SK-N-SH (cell line): ENCODE measurements at regions not wholly inside any gene's neighbourhood (a gene's known extent, or its start where the extent isn't known, plus 50 kb on each side); places are given as distances from the start of the nearest gene placed in this dataset.

Experiments
- CTCF ChIA-PET: fragments of 300-600, 350-600 bp; formaldehyde crosslinking; extraction: SDS; loops from one replicate; lab custom pipeline; 2021; lab: Yijun Ruan, JAX
- POLR2A ChIA-PET: fragments of 350-600 bp; sonication (Branson Sonifier 250); formaldehyde crosslinking; extraction: SDS; loops from one replicate; lab custom pipeline; 2020; ENCODE audit warnings: antibody characterized with exemption, inconsistent platforms; lab: Yijun Ruan, JAX
- DNase-seq: peaks from one replicate; pipeline ENCODE4 v3.0.0; 2012
- H2AFZ ChIP-seq: fragments of 200-600 bp; sonication (generic); 2 replicates; pipeline ENCODE4 v1.8.1; 2016; ENCODE audit warnings: antibody characterized with exemption, mild to moderate bottlenecking, low read depth
- H3F3A ChIP-seq: fragments of 200-600 bp; sonication (generic); replicated peaks from 2 replicates; pipeline ENCODE3; 2016; ENCODE audit warnings: antibody characterized with exemption, mild to moderate bottlenecking; ENCODE audit not compliant: insufficient read depth
- H3K27ac ChIP-seq, 2 experiments: fragments of 200-500 bp in 1 of 2; fragments of 200-600 bp in 1 of 2; sonication (Bioruptor generic) in 1 of 2; sonication (generic), shearing (Covaris generic) in 1 of 2; 2 replicates each; pipeline versions ENCODE4 v1.5.1 to v1.6.1; 2014 to 2016; ENCODE audit warnings: low read depth in 2 of 2, inconsistent platforms in 1 of 2, low read length in 1 of 2, mild to moderate bottlenecking in 1 of 2, mixed read lengths in 1 of 2
- H3K27me3 ChIP-seq: fragments of 200-600 bp; sonication (generic), shearing (Covaris generic); 2 replicates; pipeline ENCODE4 v1.6.1; 2016; ENCODE audit warnings: mixed run types; ENCODE audit not compliant: insufficient read depth
- H3K36me3 ChIP-seq, 2 experiments: fragments of 200-500 bp in 1 of 2; fragments of 200-600 bp in 1 of 2; sonication (Bioruptor generic) in 1 of 2; sonication (generic) in 1 of 2; replicated peaks in 1 of 2; 2 replicates each; pipeline versions ENCODE3 to v1.5.1; 2014 to 2016; ENCODE audit warnings: low read length in 1 of 2, mild to moderate bottlenecking in 1 of 2; ENCODE audit not compliant: insufficient read depth in 2 of 2, control insufficient read depth in 1 of 2
- H3K4me1 ChIP-seq, 2 experiments: fragments of 200-500 bp in 1 of 2; fragments of 200-600 bp in 1 of 2; sonication (Bioruptor generic) in 1 of 2; sonication (generic), shearing (Covaris generic) in 1 of 2; 2 replicates each; pipeline versions ENCODE4 v1.5.1 to v1.6.1; 2014 to 2016; ENCODE audit warnings: low read depth in 1 of 2, low read length in 1 of 2, mixed run types in 1 of 2; ENCODE audit not compliant: insufficient read depth in 2 of 2, control insufficient read depth in 1 of 2
- H3K4me2 ChIP-seq: fragments of 200-600 bp; sonication (generic), shearing (Covaris generic); 2 replicates; pipeline ENCODE4 v1.6.1; 2017; ENCODE audit warnings: mixed run types
- H3K4me3 ChIP-seq, 2 experiments: fragments of 200-500 bp in 1 of 2; fragments of 200-600 bp in 1 of 2; sonication (Bioruptor generic) in 1 of 2; sonication (generic), shearing (Covaris generic) in 1 of 2; 2 replicates each; pipeline versions ENCODE4 v1.5.1 to v1.8.1; 2014 to 2016; ENCODE audit warnings: low read depth in 2 of 2, inconsistent platforms in 1 of 2, low read length in 1 of 2, mild to moderate bottlenecking in 1 of 2, mixed read lengths in 1 of 2, moderate library complexity in 1 of 2
- H3K79me2 ChIP-seq: fragments of 200-600 bp; sonication (generic); 2 replicates; pipeline ENCODE4 v1.8.1; 2017; ENCODE audit warnings: mild to moderate bottlenecking; ENCODE audit not compliant: insufficient read depth
- H3K9ac ChIP-seq: fragments of 200-600 bp; sonication (generic); 2 replicates; pipeline ENCODE4 v1.6.1; 2017; ENCODE audit warnings: mixed run types
- H3K9me2 ChIP-seq: fragments of 200-600 bp; sonication (generic); 2 replicates; pipeline ENCODE4 v1.6.1; 2017; ENCODE audit warnings: mixed run types
- H3K9me3 ChIP-seq: fragments of 200-600 bp; sonication (generic); 2 replicates; pipeline ENCODE4 v1.6.1; 2017; ENCODE audit warnings: mixed run types, mild to moderate bottlenecking, moderate library complexity
- H4K20me1 ChIP-seq: fragments of 200-600 bp; sonication (generic); 2 replicates; pipeline ENCODE4 v1.6.1; 2017; ENCODE audit warnings: mild to moderate bottlenecking, mixed run types; ENCODE audit not compliant: insufficient read depth
- CTCF ChIP-seq: fragments of 200-600 bp; sonication (generic); IDR thresholded peaks from 2 replicates; pipeline ENCODE4 v1.6.1; 2017; ENCODE audit warnings: antibody characterized with exemption, mild to moderate bottlenecking, moderate library complexity
- ELF1 ChIP-seq: IDR thresholded peaks from 2 replicates; pipeline ENCODE4 v1.4.0; 2012
- EP300 ChIP-seq, 2 experiments: IDR thresholded peaks; 2 replicates each; pipeline versions ENCODE4 v1.4.0 to v1.6.1; 2012; ENCODE audit warnings: borderline replicate concordance in 1 of 2, low read depth in 1 of 2, low read length in 1 of 2
- FOSL2 ChIP-seq: IDR thresholded peaks from 2 replicates; pipeline ENCODE4 v1.4.0; 2012; ENCODE audit warnings: low read depth, mild to moderate bottlenecking, moderate library complexity, borderline replicate concordance
- FOXM1 ChIP-seq: IDR thresholded peaks from 2 replicates; pipeline ENCODE4 v1.4.0; 2012; ENCODE audit warnings: low read depth, mild to moderate bottlenecking
- GATA2 ChIP-seq: sonication (generic); formaldehyde crosslinking; IDR thresholded peaks from 2 replicates; pipeline ENCODE4 v1.5.0; 2020; ENCODE audit warnings: mild to moderate bottlenecking, missing genetic modification reagents
- IRF3 ChIP-seq: fragments of 150-350 bp; IDR thresholded peaks from 2 replicates; pipeline ENCODE4 v1.6.1; 2016; ENCODE audit warnings: mild to moderate bottlenecking, low read depth, low read length
- JUND ChIP-seq: IDR thresholded peaks from 2 replicates; pipeline ENCODE4 v1.4.0; 2012
- MAX ChIP-seq: IDR thresholded peaks from 2 replicates; pipeline ENCODE4 v1.4.0; 2012; ENCODE audit warnings: low read depth
- MEF2A ChIP-seq: IDR thresholded peaks from 2 replicates; pipeline ENCODE4 v1.4.0; 2012; ENCODE audit warnings: low read depth, borderline replicate concordance
- MXI1 ChIP-seq: IDR thresholded peaks from 2 replicates; pipeline ENCODE4 v1.6.1; 2012; ENCODE audit warnings: mild to moderate bottlenecking, low read depth, low read length, improper control_type of control experiment
- NFIC ChIP-seq: IDR thresholded peaks from 2 replicates; pipeline ENCODE4 v1.4.0; 2012; ENCODE audit warnings: borderline replicate concordance
- NRF1 ChIP-seq: IDR thresholded peaks from 2 replicates; pipeline ENCODE4 v1.6.1; 2012; ENCODE audit warnings: low read depth, mild to moderate bottlenecking, low read length
- RAD21 ChIP-seq: IDR thresholded peaks from 2 replicates; pipeline ENCODE4 v1.6.1; 2012; ENCODE audit warnings: mild to moderate bottlenecking, low read length
- REST ChIP-seq: IDR thresholded peaks from 2 replicates; pipeline ENCODE4 v1.6.1; 2012; ENCODE audit warnings: mild to moderate bottlenecking, low read depth, low read length, moderate library complexity
- RXRA ChIP-seq: IDR thresholded peaks from 2 replicates; pipeline ENCODE4 v1.4.0; 2012; ENCODE audit warnings: low read depth, mild to moderate bottlenecking, borderline replicate concordance
- SIN3A ChIP-seq: IDR thresholded peaks from 2 replicates; pipeline ENCODE4 v1.6.1; 2012; ENCODE audit warnings: low read depth, mild to moderate bottlenecking, low read length, moderate library complexity, borderline replicate concordance
- TAF1 ChIP-seq: IDR thresholded peaks from 2 replicates; pipeline ENCODE4 v1.6.1; 2012; ENCODE audit warnings: low read depth, mild to moderate bottlenecking, low read length, moderate library complexity, borderline replicate concordance
- TCF12 ChIP-seq: IDR thresholded peaks from 2 replicates; pipeline ENCODE4 v1.4.0; 2012
- USF1 ChIP-seq: IDR thresholded peaks from 2 replicates; pipeline ENCODE4 v1.4.0; 2012; ENCODE audit warnings: low read depth, borderline replicate concordance
- YY1 ChIP-seq: IDR thresholded peaks from 2 replicates; pipeline ENCODE4 v1.4.0; 2012; ENCODE audit warnings: low read depth, mild to moderate bottlenecking
- WGBS: methylation state at CpG from one replicate; pipeline ENCODE4 v1.1.6; 2017; ENCODE audit warnings: low lambda C conversion rate; 5-methylcytosine and 5-hydroxymethylcytosine counted together

GRCh38 chr5:89308606-89309040 lies 425.6 kb upstream of the MEF2C start (continued):
- TF ChIP-seq REST, result no peak
- TF ChIP-seq YY1, result no peak
- no peak for TF ChIP-seq JUND
- TF ChIP-seq GATA2, result no peak
- TF ChIP-seq MXI1, result no peak
- TF ChIP-seq RXRA, result no peak
- no peak for TF ChIP-seq TAF1
- TF ChIP-seq EP300 (IDR thresholded peaks at IDR 0.05; ENCODE audit: borderline replicate concordance in 1 of 2, low read depth in 1 of 2, low read length in 1 of 2), result no peak

GRCh38 chr5:89307972-89308371 lies 425.0 kb upstream of the MEF2C start:
- H3K27me3 ChIP-seq, result no peaks in the 10 kb centered on the region
- no peaks in the 10 kb centered on the region for H3K9me3 ChIP-seq
- POLR2A ChIA-PET, result no interaction called here
- no peaks in the 10 kb centered on the region for H3K4me1 ChIP-seq
- CTCF ChIA-PET, result no interaction called here
- no peak for TF ChIP-seq USF1
- no peak for TF ChIP-seq TCF12
- no peak for TF ChIP-seq NRF1
- no peak for TF ChIP-seq IRF3
- no peak for TF ChIP-seq FOXM1
- TF ChIP-seq RAD21, result no peak
- TF ChIP-seq REST, result no peak
- TF ChIP-seq EP300 (IDR thresholded peaks at IDR 0.05; ENCODE audit: borderline replicate concordance in 1 of 2, low read depth in 1 of 2, low read length in 1 of 2), result no peak
- no peak for TF ChIP-seq CTCF
- TF ChIP-seq NFIC, result no peak
- no peak for TF ChIP-seq GATA2
- no peak for TF ChIP-seq SIN3A
- TF ChIP-seq MAX, result no peak
- TF ChIP-seq FOSL2, result no peak
- no peak for TF ChIP-seq MEF2A
- TF ChIP-seq RXRA, result no peak
- no peak for TF ChIP-seq ELF1
- TF ChIP-seq JUND, result no peak
- TF ChIP-seq, all 33 proteins: peak for 0
- H4K20me1 ChIP-seq, result no peaks in the 10 kb centered on the region
- H2AFZ ChIP-seq, result no peak overlapping the region
- H3K36me3 ChIP-seq, result no peaks in the 10 kb centered on the region
- H3K4me2 ChIP-seq, result no peak overlapping the region
- no peak overlapping the region for H3K9ac ChIP-seq
- no peaks in the 10 kb centered on the region for H3K9me2 ChIP-seq
- H3K4me3 ChIP-seq, result no peak overlapping the region
- no peak for DNase-seq
- no peaks in the 10 kb centered on the region for H3K79me2 ChIP-seq
- H3K27ac ChIP-seq, result no peak overlapping the region
- H3F3A ChIP-seq, result peaks cover 3% of the 10 kb centered on the region
- WGBS, result 69% methylated on average over 1 of the region's 1 CpG
